Lower leg skin (tissue), 3 donors: ENCODE measurements at regions not wholly inside any gene's neighbourhood (a gene's known extent, or its start where the extent isn't known, plus 50 kb on each side); places are given as distances from the start of the nearest gene placed in this dataset.

Experiments
- POLR2A ChIP-seq, 2 donors: fragments of 450-650 bp; IDR thresholded peaks; one replicate each; pipeline ENCODE4 v1.6.1; 2016 to 2017; ENCODE audit warnings: antibody characterized with exemption in 2 of 2, mild to moderate bottlenecking in 1 of 2, moderate library complexity in 1 of 2
- TF ChIP-seq, protein P1 (sequence below), 3 donors: fragments of 450-650 bp; IDR thresholded peaks; one replicate each; pipeline ENCODE4 v1.5.1; 2016; ENCODE audit warnings: antibody characterized with exemption in 3 of 3, mild to moderate bottlenecking in 3 of 3, moderate library complexity in 2 of 3

DNA sequence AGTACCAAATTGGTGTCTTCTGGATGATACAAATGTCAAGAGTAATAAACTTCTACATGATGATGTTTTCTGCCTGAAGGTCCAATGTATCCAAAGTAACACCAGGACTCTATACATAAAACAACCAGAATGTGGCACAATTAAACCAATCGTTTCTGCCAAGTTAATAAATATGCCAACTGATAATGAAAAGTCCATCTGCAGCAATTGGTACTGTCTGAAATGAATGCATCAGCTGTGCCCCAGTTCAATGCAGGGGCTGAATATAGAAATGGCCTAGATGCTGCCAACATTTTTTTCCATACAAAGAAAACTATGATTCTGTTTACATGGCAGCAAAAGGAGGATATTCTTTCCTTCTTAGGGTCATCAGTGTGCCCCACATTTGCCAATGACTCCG, 137.2 kb upstream of the LSM8 start:
- TF ChIP-seq POLR2A (IDR thresholded peaks at IDR 0.05), result no peak
- TF ChIP-seq, protein P1, sequence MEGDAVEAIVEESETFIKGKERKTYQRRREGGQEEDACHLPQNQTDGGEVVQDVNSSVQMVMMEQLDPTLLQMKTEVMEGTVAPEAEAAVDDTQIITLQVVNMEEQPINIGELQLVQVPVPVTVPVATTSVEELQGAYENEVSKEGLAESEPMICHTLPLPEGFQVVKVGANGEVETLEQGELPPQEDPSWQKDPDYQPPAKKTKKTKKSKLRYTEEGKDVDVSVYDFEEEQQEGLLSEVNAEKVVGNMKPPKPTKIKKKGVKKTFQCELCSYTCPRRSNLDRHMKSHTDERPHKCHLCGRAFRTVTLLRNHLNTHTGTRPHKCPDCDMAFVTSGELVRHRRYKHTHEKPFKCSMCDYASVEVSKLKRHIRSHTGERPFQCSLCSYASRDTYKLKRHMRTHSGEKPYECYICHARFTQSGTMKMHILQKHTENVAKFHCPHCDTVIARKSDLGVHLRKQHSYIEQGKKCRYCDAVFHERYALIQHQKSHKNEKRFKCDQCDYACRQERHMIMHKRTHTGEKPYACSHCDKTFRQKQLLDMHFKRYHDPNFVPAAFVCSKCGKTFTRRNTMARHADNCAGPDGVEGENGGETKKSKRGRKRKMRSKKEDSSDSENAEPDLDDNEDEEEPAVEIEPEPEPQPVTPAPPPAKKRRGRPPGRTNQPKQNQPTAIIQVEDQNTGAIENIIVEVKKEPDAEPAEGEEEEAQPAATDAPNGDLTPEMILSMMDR (IDR thresholded peaks at IDR 0.05), result no peak
